Activated CD4-positive, alpha-beta T cell treated with anti-CD3 and anti-CD28 coated beads, Interleukin-10, Interleukin-2, amounts not matched to agents 100 ng/mL and 50 ng/mL, durations not matched to agents 16 hours and 8 hours (primary cell): ENCODE measurements at regions not wholly inside any gene's neighbourhood (a gene's known extent, or its start where the extent isn't known, plus 50 kb on each side); places are given as distances from the start of the nearest gene placed in this dataset.
"Not testable (repeated sequence)": the region's sequence is repeated elsewhere in the genome, so short reads cannot be mapped to it uniquely, and the experiment has no call there.

ENCODE experiments used
- DNase-seq: peaks from one replicate; pipeline ENCODE4 v3.0.0-alpha.2; 2020

GRCh38 chr2:75324141-75324540, 124.8 kb upstream of the TACR1 start:
- no peak for DNase-seq

- no peak for DNase-seq
Observed at GRCh38 chr2:75321599-75321922, 122.2 kb upstream of the TACR1 start.

DNA sequence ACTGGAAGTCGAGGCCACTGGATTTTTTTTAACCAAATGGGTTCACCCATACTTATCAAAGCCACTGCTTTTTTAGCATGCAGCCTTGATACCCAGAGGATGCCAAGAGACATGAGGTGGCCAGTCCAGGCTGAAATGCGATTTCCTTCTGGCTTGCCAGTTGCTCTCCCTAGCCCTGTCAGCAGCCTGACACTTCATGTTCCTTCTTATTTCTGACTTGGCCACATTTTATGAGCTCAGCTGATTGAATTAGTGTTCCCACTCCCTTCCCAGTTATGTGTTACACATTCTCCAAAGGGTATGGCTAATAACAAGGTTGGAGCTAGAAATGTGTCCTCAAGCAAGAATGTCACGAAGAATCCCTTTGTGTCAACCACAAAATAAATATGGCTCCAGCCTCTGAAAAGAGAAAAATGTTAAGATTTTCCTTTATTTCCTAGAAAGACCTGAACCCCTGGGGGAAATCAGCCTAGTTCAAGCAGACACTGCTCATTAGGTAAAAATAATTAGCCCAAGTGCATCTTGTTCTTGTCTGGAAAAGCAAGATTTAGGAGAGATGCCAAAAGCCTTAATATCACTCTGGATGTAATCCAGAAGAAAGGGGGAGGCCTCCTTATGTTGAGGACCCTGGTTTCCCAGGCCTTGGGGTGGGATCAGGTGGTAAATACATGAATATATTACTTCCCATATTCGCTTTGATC, 121.7 kb upstream of the TACR1 start:
- DNase-seq = no peak

- no peak for DNase-seq
Observed at GRCh38 chr2:75319951-75320350, 120.6 kb upstream of the TACR1 start.

GRCh38 chr2:75317802-75318201, 118.5 kb upstream of the TACR1 start:
- no peak for DNase-seq

GRCh38 chr2:75317316-75317715, 118.0 kb upstream of the TACR1 start:
- DNase-seq = no peak

DNA sequence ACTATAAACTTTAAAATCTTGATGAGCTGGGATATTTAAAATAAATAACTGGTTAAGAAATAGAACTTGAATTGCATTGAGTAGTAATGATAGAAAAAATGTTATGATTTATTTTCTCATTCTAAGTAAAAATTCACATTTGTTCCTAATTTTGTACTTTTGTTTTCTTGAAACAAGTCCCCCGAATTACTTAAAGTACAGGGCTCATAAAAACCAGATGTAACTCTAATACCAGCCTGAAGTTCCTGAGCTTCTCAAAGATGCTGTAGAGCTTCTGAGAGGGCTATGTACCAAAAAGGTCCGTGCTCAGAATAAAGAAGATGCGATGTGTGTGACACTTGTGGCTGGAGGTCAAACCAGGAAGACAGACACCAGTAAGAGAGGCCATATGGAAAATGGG, 116.1 kb upstream of the TACR1 start:
- no peak for DNase-seq

DNA sequence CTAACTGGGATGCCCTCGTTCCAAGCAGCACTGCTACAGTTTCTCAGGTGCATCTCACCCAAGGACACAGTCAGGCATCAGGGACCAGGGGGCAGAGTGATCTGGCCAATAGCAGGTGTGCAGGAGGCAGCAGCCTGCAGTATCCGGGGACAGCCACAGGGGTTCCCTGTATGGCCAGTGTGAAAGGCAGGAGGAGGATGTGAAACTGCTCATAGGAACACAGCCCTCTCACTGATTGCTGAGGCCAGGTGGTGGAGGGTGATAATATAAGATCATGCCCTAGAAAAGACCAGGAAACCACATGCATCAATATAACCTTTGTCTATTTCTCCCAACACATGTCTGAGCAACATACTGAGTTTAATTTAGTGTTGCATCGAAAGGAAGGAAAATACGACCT, 112.7 kb upstream of the TACR1 start:
- no peak for DNase-seq

GRCh38 chr2:75311521-75311920, 112.2 kb upstream of the TACR1 start:
- DNase-seq = no peak

DNA sequence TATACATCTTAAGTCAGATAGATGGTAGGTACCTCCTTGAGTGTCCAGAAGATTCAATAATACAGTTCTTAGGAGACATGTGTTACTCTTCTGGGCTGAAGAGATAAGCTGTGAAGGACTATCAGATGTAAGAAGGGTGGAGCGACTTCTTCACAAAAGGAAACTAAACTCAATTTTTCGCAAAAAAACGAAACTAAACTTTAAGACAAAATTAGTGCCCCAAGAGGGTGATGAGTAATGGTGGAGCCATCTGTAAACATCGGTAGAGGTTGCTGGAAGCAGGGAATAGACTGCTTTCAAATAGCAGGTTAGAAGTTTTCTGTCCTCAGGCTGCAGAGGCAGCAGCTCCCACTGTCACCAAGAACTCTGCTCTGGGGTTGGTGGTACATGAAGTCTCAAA, 111.6 kb upstream of the TACR1 start:
- no peak for DNase-seq

DNA sequence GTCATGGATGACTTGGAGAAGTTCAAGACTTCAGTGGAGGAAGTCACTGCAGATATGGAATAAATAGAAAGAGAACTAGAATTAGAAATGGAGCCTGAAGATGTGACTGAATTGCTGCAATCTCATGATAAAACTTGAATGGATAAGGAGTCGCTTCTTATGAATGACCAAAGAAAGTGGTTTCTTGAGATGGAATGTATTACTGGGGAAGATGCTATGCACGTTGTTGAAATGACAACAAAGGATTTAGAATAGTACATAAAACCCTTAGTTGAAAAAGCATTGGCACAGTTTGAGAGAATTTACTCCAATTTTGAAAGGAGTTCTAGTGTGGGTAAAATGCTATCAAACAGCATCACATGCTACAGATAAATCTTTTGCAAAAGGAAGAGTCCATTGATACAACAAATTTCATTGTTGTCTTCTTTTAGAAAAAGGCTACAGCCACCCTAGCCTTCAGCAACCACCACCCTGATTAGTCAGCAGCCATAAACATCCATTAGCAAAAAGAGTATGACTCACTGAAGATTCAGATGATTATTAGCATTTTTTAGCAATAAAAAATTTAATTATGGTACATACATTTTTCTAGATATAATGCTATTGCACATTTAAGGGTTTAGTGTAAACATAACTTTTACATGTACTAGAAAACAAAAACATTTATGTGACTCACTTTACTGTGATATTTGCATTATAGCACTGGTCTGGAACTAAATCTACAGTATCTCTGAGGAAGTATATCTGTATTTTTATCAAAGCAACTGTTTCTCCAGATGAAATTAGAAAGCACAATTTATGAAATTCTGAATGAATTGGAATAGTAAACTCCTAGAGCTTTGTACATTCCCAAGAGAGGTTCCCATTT, 110.5 kb upstream of the TACR1 start:
- DNase-seq = no peak

DNA sequence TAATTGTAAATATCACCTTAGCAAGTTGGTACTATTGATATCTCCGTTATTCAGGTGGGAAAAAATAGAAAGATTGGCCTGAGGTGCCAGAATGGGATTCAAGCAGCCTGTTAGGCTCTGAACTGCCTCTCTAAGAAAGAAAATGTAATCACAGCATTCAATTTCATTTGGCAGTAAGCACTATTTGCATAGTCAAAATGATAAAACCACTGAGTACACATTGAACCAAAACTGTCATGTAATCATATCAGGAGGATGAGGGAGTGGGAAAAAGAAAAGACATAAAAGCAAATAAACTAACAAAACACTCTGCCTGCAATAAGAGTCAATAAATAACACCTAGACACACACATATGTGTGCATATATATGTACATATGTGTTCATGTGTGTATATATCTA, 103.9 kb upstream of the TACR1 start:
- no peak for DNase-seq

DNA sequence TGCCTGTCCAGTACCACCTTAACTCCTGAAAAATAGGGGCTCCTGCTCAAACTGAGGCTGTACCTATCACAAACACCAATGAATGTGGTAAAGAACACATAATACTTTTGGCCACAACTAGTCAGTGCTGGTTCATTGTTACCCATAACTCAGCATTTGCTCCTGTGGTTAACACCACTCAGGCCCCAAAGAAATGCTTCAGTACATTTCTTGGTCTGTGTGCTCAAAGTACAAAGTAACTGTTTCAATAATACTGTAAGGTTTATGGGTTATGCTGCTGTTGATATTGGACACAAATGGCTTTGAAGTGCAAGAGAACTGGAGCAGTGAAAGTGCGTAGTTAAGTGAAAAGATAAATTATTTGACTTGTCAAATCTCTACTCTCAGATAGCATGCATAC, 95.0 kb upstream of the TACR1 start:
- DNase-seq = no peak

DNA sequence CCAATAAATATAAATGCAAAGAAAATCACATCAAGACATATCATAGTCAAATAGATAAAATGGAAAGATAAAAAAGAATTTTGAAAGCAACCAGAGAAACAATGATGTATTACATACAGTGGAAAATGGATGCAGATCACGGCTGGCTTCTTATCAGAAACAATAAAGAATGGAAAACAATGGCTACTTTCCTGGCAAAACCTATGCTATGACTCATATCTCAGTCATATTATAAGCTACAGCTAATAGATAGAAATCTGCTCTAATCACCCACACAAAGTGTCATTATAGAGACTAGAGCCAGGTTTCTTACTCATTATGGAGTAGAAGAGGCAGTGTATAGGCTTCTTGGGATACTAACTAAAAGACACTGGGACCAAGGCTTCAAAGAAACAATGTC, 93.5 kb upstream of the TACR1 start:
- no peak for DNase-seq

GRCh38 chr2:75290600-75291150, 91.4 kb upstream of the TACR1 start:
- no peak for DNase-seq

GRCh38 chr2:75289771-75290170, 90.5 kb upstream of the TACR1 start:
- no peak for DNase-seq

- DNase-seq = not testable (repeated sequence)
Observed at GRCh38 chr2:75289178-75289577, 89.9 kb upstream of the TACR1 start.

GRCh38 chr2:75288760-75289159, 89.4 kb upstream of the TACR1 start:
- DNase-seq = no peak

DNA sequence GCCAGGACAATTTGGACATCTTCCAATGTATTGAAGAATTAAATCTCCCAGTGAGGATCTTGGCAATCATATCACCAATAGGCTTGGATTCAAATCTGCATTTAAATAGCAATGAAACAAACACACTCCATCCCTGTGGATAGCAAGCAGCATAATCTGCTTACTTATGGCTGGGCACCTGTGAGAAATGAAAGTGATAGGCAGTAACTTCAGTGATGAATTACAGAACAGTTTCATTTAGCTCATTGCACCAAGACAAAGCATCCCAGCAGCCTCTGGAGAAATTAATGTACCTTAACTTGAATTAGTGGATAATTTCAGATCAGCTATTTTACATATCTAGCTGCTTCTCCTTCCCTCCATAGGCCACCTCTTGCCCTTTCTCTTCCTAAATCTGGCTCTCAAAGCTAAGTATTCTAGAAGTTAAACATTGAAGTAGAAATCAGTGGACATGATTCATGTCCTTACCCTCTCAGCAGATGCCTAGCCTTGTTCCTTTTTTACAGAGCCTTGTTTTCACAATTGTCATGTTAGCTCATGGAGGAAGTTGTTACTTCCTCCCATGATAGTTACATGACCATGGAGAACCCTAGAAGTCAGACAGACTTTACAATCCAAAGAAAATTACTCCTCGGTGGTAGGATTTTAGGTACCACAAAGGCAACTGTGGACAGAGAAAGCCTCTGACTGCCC, 88.5 kb upstream of the TACR1 start:
- DNase-seq = no peak

DNA sequence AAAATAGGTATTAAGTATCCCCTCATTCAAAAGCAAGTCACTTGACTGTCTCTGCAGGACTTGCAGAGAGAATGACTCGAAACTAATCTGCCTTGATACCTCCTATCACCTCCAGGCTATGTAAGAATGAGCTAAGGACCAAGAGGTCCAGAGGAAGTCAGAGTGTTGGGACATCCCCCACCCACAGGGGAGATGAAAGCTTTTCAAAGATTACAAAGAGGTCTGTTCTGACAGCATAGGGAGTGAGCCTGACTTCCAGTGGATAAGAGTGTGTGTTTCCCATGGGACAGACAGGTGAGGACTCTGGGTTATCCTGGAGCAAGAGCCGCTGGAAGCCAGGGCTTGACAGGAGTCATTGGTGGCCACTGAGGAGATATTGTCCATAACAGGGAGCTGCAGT, 85.0 kb upstream of the TACR1 start:
- no peak for DNase-seq

GRCh38 chr2:75278821-75279379, 79.6 kb upstream of the TACR1 start:
- DNase-seq = no peak

DNA sequence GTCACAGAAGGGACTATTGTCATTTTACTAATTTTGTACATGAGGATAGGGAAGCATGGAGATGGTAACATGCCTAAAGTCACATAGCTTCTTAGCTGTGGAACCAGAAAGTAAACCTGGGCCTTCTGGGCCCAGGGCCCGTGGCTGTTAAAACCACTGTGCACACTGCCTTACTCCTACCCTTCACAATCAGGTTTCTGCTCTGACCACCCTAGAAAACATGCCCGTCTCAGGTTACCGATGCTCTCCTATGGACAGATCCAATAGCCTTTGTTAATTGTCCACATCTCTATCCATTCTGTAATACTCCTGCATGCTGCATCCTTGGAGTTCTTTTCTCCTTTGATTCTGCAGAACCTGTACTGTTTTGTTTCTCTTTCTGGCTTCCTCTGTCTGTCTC, 79.0 kb upstream of the TACR1 start:
- no peak for DNase-seq

DNA sequence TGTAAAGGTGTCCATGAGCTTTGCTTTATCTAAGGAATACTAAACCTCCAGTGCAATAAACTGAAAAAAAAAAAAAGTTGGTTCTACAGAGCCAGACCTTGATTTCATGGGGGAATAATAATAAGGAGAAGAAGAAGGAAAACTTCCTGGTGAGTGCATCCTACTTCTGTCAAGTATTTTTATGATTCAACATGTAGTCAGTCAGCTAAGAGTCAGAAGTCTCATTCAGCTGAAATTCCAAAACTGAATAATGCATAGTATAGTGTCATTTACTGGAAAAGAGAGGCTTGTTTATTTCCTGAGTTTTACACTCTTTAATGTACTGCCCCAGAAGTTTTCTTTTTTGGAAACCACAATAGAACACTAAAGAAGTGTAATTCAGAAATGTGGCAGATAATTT, 77.8 kb upstream of the TACR1 start:
- no peak for DNase-seq
